H1 (cell line): ENCODE measurements at regions not wholly inside any gene's neighbourhood (a gene's known extent, or its start where the extent isn't known, plus 50 kb on each side); places are given as distances from the start of the nearest gene placed in this dataset.

Experiments used
- CHD7 ChIP-seq: fragments of 300-600 bp; sonication (generic); IDR thresholded peaks from 2 replicates; pipeline ENCODE4 v1.7.1; 2012; ENCODE audit warnings: low read length, moderate library complexity, mild to moderate bottlenecking, inconsistent platforms; ENCODE audit not compliant: insufficient replicate concordance
- TAF7 ChIP-seq: optimal IDR thresholded peaks from 2 replicates; pipeline ENCODE3; 2011; ENCODE audit warnings: low read depth, mild to moderate bottlenecking, inconsistent platforms, low read length, moderate library complexity, borderline replicate concordance

GRCh38 chr5:146944019-146944418 is 65.5 kb upstream of the PPP2R2B start (continued):
- no peak for TF ChIP-seq CHD7
- TF ChIP-seq TAF7: no peak
- TF ChIP-seq, all 59 proteins: peak for 0
